Right lobe of liver (tissue), 4 donors: ENCODE measurements at regions not wholly inside any gene's neighbourhood (a gene's known extent, or its start where the extent isn't known, plus 50 kb on each side); places are given as distances from the start of the nearest gene placed in this dataset.

ENCODE experiments used
- POLR2A ChIP-seq: fragments of 450-650 bp; IDR thresholded peaks from one replicate; pipeline ENCODE4 v1.6.1; 2017; ENCODE audit warnings: antibody characterized with exemption, mild to moderate bottlenecking
- TF ChIP-seq, protein P1 (sequence below), 4 donors: fragments of 200-600 bp in 3 of 4; fragments of 450-650 bp in 1 of 4; IDR thresholded peaks; one replicate each; pipeline versions ENCODE4 v1.5.1 to v1.8.0; 2016 to 2022; ENCODE audit warnings: antibody characterized with exemption in 4 of 4, mild to moderate bottlenecking in 2 of 4
- donor health status: DM: no; HTN: no; CAD: no.
- donor health status: DM: no; HTN: no; CAD: no.
- donor health status: DM: no; HTN: yes; CAD: no.

DNA sequence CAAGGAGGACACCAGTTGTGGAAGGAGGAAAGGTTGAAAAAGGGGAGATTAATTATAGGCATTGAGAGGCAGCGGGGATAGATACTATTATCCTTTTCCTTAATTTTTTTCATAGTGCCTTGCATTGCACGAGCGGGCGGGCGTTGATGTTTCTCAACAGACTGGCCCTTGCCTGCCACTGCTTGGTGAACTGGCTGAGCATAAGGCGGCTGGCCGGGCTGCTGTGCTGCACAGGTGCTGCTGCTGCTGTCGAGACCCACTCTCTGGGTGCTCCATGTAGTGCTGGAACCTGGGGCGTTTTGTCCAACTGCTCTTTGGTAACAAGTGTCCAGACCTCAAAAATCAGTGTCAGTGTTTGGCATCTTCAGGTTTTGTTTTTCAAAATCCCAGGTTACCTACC lies 83.3 kb upstream of the PAQR3 start:
- TF ChIP-seq, protein P1, sequence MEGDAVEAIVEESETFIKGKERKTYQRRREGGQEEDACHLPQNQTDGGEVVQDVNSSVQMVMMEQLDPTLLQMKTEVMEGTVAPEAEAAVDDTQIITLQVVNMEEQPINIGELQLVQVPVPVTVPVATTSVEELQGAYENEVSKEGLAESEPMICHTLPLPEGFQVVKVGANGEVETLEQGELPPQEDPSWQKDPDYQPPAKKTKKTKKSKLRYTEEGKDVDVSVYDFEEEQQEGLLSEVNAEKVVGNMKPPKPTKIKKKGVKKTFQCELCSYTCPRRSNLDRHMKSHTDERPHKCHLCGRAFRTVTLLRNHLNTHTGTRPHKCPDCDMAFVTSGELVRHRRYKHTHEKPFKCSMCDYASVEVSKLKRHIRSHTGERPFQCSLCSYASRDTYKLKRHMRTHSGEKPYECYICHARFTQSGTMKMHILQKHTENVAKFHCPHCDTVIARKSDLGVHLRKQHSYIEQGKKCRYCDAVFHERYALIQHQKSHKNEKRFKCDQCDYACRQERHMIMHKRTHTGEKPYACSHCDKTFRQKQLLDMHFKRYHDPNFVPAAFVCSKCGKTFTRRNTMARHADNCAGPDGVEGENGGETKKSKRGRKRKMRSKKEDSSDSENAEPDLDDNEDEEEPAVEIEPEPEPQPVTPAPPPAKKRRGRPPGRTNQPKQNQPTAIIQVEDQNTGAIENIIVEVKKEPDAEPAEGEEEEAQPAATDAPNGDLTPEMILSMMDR (IDR thresholded peaks at IDR 0.05), result no peak
- no peak for TF ChIP-seq POLR2A
